ENCODE measurements at regions not wholly inside any gene's neighbourhood (a gene's known extent, or its start where the extent isn't known, plus 50 kb on each side); places are given as distances from the start of the nearest gene placed in this dataset.

- H3K9me3 Mint-ChIP-seq (ENCODE audit: low read depth) = no peaks in the 10 kb centered on the region
- H3K27ac Mint-ChIP-seq (ENCODE audit: unreplicated experiment) = peak overlapping the region; percentile 76
- H3K27me3 Mint-ChIP-seq (ENCODE audit: low read depth) = no peaks in the 10 kb centered on the region
- peak overlapping the region; percentile 31 for H3K4me3 Mint-ChIP-seq (ENCODE audit: unreplicated experiment)
- H3K4me1 Mint-ChIP-seq (ENCODE audit: low read depth) = peaks cover 21% of the 10 kb centered on the region
- no peak for TF ChIP-seq CTCF (IDR thresholded peaks at IDR 0.05)
- no peaks in the 10 kb centered on the region for H3K36me3 Mint-ChIP-seq (ENCODE audit: low read depth)
- no peak for DNase-seq (ENCODE audit: low spot score)
Observed at GRCh38 chr13:87123987-87124784, 547.0 kb upstream of the SLITRK5 start.

GRCh38 chr13:87124785-87125074 lies 546.4 kb upstream of the SLITRK5 start:
- H3K4me3 Mint-ChIP-seq (ENCODE audit: unreplicated experiment) = no peak overlapping the region
- no peaks in the 10 kb centered on the region for H3K9me3 Mint-ChIP-seq (ENCODE audit: low read depth)
- TF ChIP-seq CTCF (IDR thresholded peaks at IDR 0.05) = no peak
- peaks cover 23% of the 10 kb centered on the region for H3K4me1 Mint-ChIP-seq (ENCODE audit: low read depth)
- no peaks in the 10 kb centered on the region for H3K36me3 Mint-ChIP-seq (ENCODE audit: low read depth)
- peak overlapping the region; percentile 56 for H3K27ac Mint-ChIP-seq (ENCODE audit: unreplicated experiment)
- H3K27me3 Mint-ChIP-seq (ENCODE audit: low read depth) = no peaks in the 10 kb centered on the region
- no peak for DNase-seq (ENCODE audit: low spot score)

GRCh38 chr13:87128036-87128435 lies 543.1 kb upstream of the SLITRK5 start:
- no peaks in the 10 kb centered on the region for H3K36me3 Mint-ChIP-seq (ENCODE audit: low read depth)
- DNase-seq (ENCODE audit: low spot score) = no peak
- no peaks in the 10 kb centered on the region for H3K27me3 Mint-ChIP-seq (ENCODE audit: low read depth)
- TF ChIP-seq CTCF (IDR thresholded peaks at IDR 0.05) = no peak
- H3K4me1 Mint-ChIP-seq (ENCODE audit: low read depth) = peaks cover 24% of the 10 kb centered on the region
- no peak overlapping the region for H3K4me3 Mint-ChIP-seq (ENCODE audit: unreplicated experiment)
- no peak overlapping the region for H3K27ac Mint-ChIP-seq (ENCODE audit: unreplicated experiment)
- H3K9me3 Mint-ChIP-seq (ENCODE audit: low read depth) = no peaks in the 10 kb centered on the region

GRCh38 chr13:87128491-87128890 lies 542.7 kb upstream of the SLITRK5 start:
- no peaks in the 10 kb centered on the region for H3K36me3 Mint-ChIP-seq (ENCODE audit: low read depth)
- H3K4me3 Mint-ChIP-seq (ENCODE audit: unreplicated experiment) = no peak overlapping the region
- no peaks in the 10 kb centered on the region for H3K27me3 Mint-ChIP-seq (ENCODE audit: low read depth)
- H3K9me3 Mint-ChIP-seq (ENCODE audit: low read depth) = no peaks in the 10 kb centered on the region
- no peak overlapping the region for H3K27ac Mint-ChIP-seq (ENCODE audit: unreplicated experiment)
- no peak for TF ChIP-seq CTCF (IDR thresholded peaks at IDR 0.05)
- no peak for DNase-seq (ENCODE audit: low spot score)
- peaks cover 23% of the 10 kb centered on the region for H3K4me1 Mint-ChIP-seq (ENCODE audit: low read depth)

- Mint-ChIP-seq H3K27ac (ENCODE audit: unreplicated experiment) (peak overlapping the region; percentile 24), H3K9me3 (ENCODE audit: low read depth) (no peaks in the 10 kb centered on the region), H3K4me3 (ENCODE audit: unreplicated experiment) (no peak overlapping the region), H3K4me1 (ENCODE audit: low read depth) (peaks cover 12% of the 10 kb centered on the region), H3K27me3 (ENCODE audit: low read depth) (no peaks in the 10 kb centered on the region), H3K36me3 (ENCODE audit: low read depth) (no peaks in the 10 kb centered on the region)
- no peak for TF ChIP-seq CTCF (IDR thresholded peaks at IDR 0.05)
- no peak for DNase-seq (ENCODE audit: low spot score)
Observed at GRCh38 chr13:87129602-87130300, 541.4 kb upstream of the SLITRK5 start.

Measured in chondrocyte (in vitro differentiated cells).